HG03039 (cell line): ENCODE measurements at regions not wholly inside any gene's neighbourhood (a gene's known extent, or its start where the extent isn't known, plus 50 kb on each side); places are given as distances from the start of the nearest gene placed in this dataset.
"Not testable (repeated sequence)": the region's sequence is repeated elsewhere in the genome, so short reads cannot be mapped to it uniquely, and the experiment has no call there.

Experiments used
- ATAC-seq: cut with Tn5 transposase; IDR thresholded peaks from one replicate; pipeline ENCODE4 v1.9.1; 2021; ENCODE audit warnings: mild to moderate bottlenecking, moderate library complexity; ENCODE audit not compliant: unreplicated experiment

- not testable (repeated sequence) for ATAC-seq
Observed at GRCh38 chr3:124651416-124651815, 78.8 kb upstream of the UMPS start.

DNA sequence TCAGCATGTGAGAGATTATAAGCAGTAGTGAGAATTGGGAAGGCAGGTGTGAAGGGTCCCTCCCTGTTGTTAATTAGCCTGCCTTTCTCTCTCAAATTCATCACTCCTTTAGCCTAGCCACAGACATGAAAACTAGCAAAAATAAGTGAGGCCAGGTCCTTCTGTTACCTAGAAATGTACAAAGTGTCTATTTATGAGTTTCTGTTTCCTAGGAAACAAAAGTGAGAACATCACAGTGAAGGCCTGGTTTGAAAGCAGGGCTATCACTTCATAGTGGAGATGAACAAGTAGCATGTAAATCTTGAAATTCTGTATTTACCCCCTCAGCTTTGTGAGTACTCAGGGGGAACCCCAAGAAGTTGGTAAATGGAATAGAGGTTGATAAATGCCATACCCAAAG, 78.2 kb upstream of the UMPS start:
- no peak for ATAC-seq

GRCh38 chr3:124653071-124653796, 77.0 kb upstream of the UMPS start:
- ATAC-seq, result no peak

GRCh38 chr3:124653797-124654469, 76.3 kb upstream of the UMPS start:
- ATAC-seq, result no peak

DNA sequence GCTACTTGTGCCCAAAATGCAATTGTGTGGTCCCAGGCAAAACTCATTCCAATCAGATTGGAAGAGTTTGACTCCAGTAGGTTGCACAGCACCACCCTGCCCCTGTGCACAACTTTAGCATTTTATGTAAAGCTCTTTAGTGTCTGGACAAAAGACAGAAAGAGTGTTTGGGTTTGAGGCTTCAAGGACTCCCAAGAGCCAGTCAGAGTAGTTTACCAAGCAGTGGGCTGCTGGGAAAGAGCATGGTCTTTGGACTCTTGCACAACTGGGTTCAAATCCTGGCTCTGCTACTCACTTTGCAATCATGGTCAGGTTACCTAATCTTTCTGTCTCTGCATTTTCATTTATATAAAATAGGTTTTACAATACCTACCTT, 75.8 kb upstream of the UMPS start:
- ATAC-seq, result no peak

- no peak for ATAC-seq
Observed at GRCh38 chr3:124656531-124656930, 73.7 kb upstream of the UMPS start.

GRCh38 chr3:124657138-124657537, 73.1 kb upstream of the UMPS start:
- ATAC-seq, result no peak

DNA sequence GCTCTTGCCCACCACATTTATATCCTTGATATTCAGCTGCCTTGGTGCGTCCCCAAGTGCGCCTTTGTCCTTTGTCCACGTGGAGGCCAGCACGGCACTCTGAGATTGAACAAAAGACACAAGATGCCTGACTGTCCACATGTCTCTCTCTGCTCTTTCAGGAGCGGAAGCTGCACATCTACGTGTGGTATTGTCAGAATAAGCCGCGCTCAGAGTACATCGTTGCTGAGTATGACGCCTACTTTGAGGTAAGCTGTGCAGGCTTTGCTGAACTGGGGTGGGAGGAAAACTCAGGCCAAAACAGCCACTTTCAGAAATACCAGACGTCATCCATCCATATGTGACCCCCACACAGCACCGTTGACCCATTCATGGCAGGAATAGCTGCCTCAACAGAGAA, 72.0 kb upstream of the UMPS start:
- no peak for ATAC-seq

DNA sequence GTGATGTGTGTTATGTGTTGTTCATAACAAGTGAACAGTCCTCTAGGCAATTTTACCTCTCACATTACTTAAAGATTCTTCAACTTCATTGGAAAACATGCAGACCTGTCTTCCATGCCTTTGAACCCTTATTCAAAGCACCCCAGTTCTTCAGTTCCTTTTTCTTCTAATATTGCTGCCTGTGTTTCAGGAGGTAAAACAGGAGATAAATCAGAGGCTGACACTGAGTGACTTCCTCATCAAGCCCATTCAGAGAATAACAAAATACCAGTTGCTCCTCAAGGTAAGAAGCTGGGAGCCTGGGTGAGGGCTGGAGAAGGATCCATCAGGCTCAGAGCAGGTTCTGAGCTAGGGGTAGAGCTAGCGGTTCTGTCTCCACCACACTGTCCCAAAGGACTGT, 71.1 kb upstream of the UMPS start:
- no peak for ATAC-seq

GRCh38 chr3:124660599-124660998, 69.7 kb upstream of the UMPS start:
- no peak for ATAC-seq

GRCh38 chr3:124663690-124664089, 66.6 kb upstream of the UMPS start:
- no peak for ATAC-seq

DNA sequence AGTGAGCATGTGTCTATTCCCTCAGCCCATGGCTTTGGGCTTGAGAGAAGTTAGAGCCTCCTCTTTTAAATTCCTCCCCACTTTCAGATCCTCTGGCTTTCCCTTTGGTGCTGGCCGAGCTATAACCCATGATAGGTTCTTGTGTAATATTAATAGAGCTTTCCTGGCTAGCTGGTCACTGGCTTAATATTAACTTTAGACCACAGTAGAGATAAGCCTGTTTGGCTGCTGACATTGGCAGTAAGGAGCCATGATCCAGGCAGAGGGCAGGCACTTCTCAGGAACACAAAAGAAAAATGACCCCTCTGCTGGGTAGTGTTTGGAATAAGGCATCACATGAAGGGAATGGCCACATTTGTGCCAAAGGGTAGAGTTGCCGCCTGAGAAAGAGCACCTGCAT, 65.4 kb upstream of the UMPS start:
- no peak for ATAC-seq

GRCh38 chr3:124666067-124666466, 64.2 kb upstream of the UMPS start:
- no peak for ATAC-seq

GRCh38 chr3:124669470-124669869, 60.8 kb upstream of the UMPS start:
- no peak for ATAC-seq

DNA sequence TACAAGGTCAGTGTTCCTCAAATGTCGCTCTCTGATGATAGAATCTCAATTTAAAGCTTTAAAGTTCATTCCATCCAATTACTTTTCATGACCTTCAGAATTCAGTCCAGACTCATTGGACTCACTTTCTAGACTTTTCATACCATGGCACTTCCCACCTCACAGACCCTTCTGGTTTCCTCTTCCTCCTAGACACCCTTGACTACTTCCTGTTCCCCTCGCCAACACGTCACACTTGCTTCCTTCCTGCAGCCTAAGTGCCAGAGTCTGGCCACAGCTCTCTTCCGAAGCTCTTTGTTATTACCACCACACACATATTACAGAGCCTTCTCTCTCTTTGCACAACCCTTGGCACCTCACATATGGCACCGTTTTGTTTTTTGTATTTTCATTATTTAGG, 59.1 kb upstream of the UMPS start:
- no peak for ATAC-seq

DNA sequence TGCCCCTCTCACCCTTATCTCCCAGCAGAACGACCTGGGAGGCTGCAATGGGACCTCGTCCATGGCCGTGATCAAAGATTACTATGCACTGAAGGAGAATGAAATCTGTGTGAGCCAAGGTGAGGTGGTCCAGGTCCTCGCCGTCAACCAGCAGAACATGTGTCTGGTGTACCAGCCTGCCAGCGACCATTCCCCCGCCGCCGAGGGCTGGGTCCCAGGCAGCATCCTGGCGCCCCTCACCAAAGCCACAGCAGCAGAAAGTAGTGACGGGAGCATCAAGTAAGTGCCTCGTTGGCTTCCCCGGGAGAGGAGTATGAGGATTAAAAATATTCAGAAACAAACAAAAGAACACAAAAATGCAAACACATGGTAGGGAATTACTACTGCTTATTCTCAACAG, 55.9 kb upstream of the UMPS start:
- no peak for ATAC-seq

DNA sequence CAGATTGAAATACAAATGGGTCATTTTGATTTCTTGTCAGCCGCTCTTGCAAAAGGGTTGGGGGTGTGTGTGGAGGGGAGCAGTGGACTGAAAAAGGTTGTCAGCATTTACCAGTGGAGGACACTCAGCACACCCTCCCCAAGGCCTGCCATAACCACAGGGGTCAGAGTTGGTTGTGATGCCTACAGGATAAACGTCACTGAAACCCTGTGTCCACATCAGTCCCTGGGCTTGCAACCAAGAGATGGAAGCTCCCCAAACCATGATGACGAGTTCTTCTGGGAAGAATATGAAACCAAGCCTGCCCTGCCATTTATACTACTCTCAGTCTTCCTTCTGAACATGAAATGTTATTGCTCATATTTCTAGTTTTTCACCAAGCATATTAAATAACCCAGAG, 54.0 kb upstream of the UMPS start:
- ATAC-seq, result no peak

GRCh38 chr3:124679048-124679638, 51.1 kb upstream of the UMPS start:
- ATAC-seq, result no peak
